ENCODE measurements at regions not wholly inside any gene's neighbourhood (a gene's known extent, or its start where the extent isn't known, plus 50 kb on each side); places are given as distances from the start of the nearest gene placed in this dataset.

GRCh38 chr15:67980171-67980570, 73.9 kb upstream of the PIAS1 start:
- Histone ChIP-seq H3K36me3 (ENCODE audit: control insufficient read depth, low read length) (no peaks in the 10 kb centered on the region), H4K20me1 (ENCODE audit: control insufficient read depth, insufficient read depth, low read depth, low read length) (no peaks in the 10 kb centered on the region), H3K27ac (ENCODE audit: low read depth, low read length) (no peak overlapping the region), H3K9me3 (ENCODE audit: control insufficient read depth, insufficient read depth, low read length) (no peaks in the 10 kb centered on the region), H3K27me3 (ENCODE audit: control insufficient read depth, low read length) (no peaks in the 10 kb centered on the region), H3K79me2 (ENCODE audit: control insufficient read depth, low read length) (no peaks in the 10 kb centered on the region), H3K9me2 (replicated peaks; ENCODE audit: control insufficient read depth, low read length) (no peaks in the 10 kb centered on the region), H3K4me3 (ENCODE audit: low read length) (no peak overlapping the region), H3K4me2 (ENCODE audit: low read length) (no peak overlapping the region), H3K4me1 (ENCODE audit: control insufficient read depth, low read length) (no peaks in the 10 kb centered on the region), H3F3A (ENCODE audit: control insufficient read depth, insufficient read depth) (no peaks in the 10 kb centered on the region)
- TF ChIP-seq, protein P1, sequence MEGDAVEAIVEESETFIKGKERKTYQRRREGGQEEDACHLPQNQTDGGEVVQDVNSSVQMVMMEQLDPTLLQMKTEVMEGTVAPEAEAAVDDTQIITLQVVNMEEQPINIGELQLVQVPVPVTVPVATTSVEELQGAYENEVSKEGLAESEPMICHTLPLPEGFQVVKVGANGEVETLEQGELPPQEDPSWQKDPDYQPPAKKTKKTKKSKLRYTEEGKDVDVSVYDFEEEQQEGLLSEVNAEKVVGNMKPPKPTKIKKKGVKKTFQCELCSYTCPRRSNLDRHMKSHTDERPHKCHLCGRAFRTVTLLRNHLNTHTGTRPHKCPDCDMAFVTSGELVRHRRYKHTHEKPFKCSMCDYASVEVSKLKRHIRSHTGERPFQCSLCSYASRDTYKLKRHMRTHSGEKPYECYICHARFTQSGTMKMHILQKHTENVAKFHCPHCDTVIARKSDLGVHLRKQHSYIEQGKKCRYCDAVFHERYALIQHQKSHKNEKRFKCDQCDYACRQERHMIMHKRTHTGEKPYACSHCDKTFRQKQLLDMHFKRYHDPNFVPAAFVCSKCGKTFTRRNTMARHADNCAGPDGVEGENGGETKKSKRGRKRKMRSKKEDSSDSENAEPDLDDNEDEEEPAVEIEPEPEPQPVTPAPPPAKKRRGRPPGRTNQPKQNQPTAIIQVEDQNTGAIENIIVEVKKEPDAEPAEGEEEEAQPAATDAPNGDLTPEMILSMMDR (IDR thresholded peaks at IDR 0.05; ENCODE audit: low read depth, low read length, poor library complexity, severe bottlenecking), result no peak
- no peak for TF ChIP-seq EZH2phosphoT487 (IDR thresholded peaks at IDR 0.05; ENCODE audit: borderline replicate concordance, low read length)

DNA sequence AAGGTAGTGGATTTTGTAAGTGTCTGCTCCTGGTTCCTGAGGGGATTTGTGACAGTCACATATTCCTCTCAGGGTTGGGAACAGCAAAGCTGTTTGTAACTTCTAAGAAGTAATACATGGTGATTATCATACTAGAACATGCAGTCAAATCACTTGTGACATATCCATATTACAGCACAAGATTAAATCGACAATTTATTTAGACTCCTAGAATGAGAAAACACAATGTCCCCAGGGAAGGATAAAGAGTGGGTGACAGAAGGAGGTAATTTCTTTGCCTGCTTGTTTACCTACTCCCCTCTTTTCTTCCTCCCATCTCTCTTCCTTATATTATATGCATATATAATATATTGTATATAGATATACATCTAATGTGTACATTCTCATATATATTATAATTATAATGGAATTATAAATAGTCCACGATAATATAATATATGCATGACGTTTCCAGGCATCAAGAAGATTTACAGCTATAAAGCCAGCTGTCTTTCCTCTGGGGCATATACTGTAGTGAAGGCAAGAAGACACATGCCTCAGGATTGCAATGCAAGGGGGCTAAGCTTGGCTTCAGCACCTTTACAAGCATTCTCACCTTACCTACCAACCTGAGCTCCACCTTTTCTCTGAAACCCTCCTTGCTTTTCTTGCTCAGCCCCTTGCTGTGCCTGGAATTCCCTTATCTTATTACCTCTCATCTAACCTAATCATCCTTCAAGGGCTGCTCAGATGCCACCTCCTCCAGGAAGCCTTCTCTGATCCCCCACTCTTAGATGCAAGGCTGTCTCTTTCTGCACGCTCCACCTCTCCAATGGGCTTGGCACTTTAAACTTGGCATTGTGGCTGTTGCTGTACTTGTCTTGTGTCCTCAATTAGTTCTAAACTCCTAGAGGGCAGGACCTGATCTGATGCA, 73.1 kb upstream of the PIAS1 start:
- Histone ChIP-seq H3K9me2 (replicated peaks; ENCODE audit: control insufficient read depth, low read length) (no peaks in the 10 kb centered on the region), H3K4me1 (ENCODE audit: control insufficient read depth, low read length) (no peaks in the 10 kb centered on the region), H3K4me3 (ENCODE audit: low read length) (no peak overlapping the region), H3K27ac (ENCODE audit: low read depth, low read length) (no peak overlapping the region), H3K9me3 (ENCODE audit: control insufficient read depth, insufficient read depth, low read length) (no peaks in the 10 kb centered on the region), H3K36me3 (ENCODE audit: control insufficient read depth, low read length) (no peaks in the 10 kb centered on the region), H3K27me3 (ENCODE audit: control insufficient read depth, low read length) (no peaks in the 10 kb centered on the region), H3F3A (ENCODE audit: control insufficient read depth, insufficient read depth) (no peaks in the 10 kb centered on the region), H3K4me2 (ENCODE audit: low read length) (no peak overlapping the region), H4K20me1 (ENCODE audit: control insufficient read depth, insufficient read depth, low read depth, low read length) (no peaks in the 10 kb centered on the region), H3K79me2 (ENCODE audit: control insufficient read depth, low read length) (no peaks in the 10 kb centered on the region)
- TF ChIP-seq, protein P1 (IDR thresholded peaks at IDR 0.05; ENCODE audit: low read depth, low read length, poor library complexity, severe bottlenecking), result no peak
- no peak for TF ChIP-seq EZH2phosphoT487 (IDR thresholded peaks at IDR 0.05; ENCODE audit: borderline replicate concordance, low read length)

GRCh38 chr15:67981848-67982247, 72.3 kb upstream of the PIAS1 start:
- no peak overlapping the region for H3K4me3 ChIP-seq (ENCODE audit: low read length)
- H3K4me1 ChIP-seq (ENCODE audit: control insufficient read depth, low read length), result no peaks in the 10 kb centered on the region
- no peaks in the 10 kb centered on the region for H3K9me2 ChIP-seq (replicated peaks; ENCODE audit: control insufficient read depth, low read length)
- TF ChIP-seq, protein P1 (IDR thresholded peaks at IDR 0.05; ENCODE audit: low read depth, low read length, poor library complexity, severe bottlenecking), result no peak
- no peak for TF ChIP-seq EZH2phosphoT487 (IDR thresholded peaks at IDR 0.05; ENCODE audit: borderline replicate concordance, low read length)
- no peak overlapping the region for H3K27ac ChIP-seq (ENCODE audit: low read depth, low read length)
- H3K36me3 ChIP-seq (ENCODE audit: control insufficient read depth, low read length), result no peaks in the 10 kb centered on the region
- H3K27me3 ChIP-seq (ENCODE audit: control insufficient read depth, low read length), result no peaks in the 10 kb centered on the region
- H3K79me2 ChIP-seq (ENCODE audit: control insufficient read depth, low read length), result no peaks in the 10 kb centered on the region
- H3K4me2 ChIP-seq (ENCODE audit: low read length), result no peak overlapping the region
- no peaks in the 10 kb centered on the region for H4K20me1 ChIP-seq (ENCODE audit: control insufficient read depth, insufficient read depth, low read depth, low read length)
- H3F3A ChIP-seq (ENCODE audit: control insufficient read depth, insufficient read depth), result no peaks in the 10 kb centered on the region
- no peaks in the 10 kb centered on the region for H3K9me3 ChIP-seq (ENCODE audit: control insufficient read depth, insufficient read depth, low read length)
